Gastroesophageal sphincter (tissue), 3 donors: ENCODE measurements at regions not wholly inside any gene's neighbourhood (a gene's known extent, or its start where the extent isn't known, plus 50 kb on each side); places are given as distances from the start of the nearest gene placed in this dataset.

ENCODE experiments used
- POLR2A ChIP-seq, 2 donors: fragments of 450-650 bp; IDR thresholded peaks; one replicate each; pipeline ENCODE4 v1.6.1; 2017; ENCODE audit warnings: antibody characterized with exemption in 2 of 2, mild to moderate bottlenecking in 2 of 2, moderate library complexity in 1 of 2
- POLR2AphosphoS5 ChIP-seq: sonication (generic); formaldehyde crosslinking; IDR thresholded peaks from one replicate; pipeline ENCODE4 v1.6.1; 2017; ENCODE audit warnings: antibody characterized with exemption
- TF ChIP-seq, protein P1 (sequence below), 4 experiments: fragments of 200-600 bp in 2 of 4; fragments of 450-650 bp in 2 of 4; sonication (generic) in 1 of 4; IDR thresholded peaks; one replicate each; pipeline ENCODE4 v1.5.1; 2017 to 2019; ENCODE audit warnings: antibody characterized with exemption in 4 of 4, mild to moderate bottlenecking in 2 of 4, moderate library complexity in 2 of 4

DNA sequence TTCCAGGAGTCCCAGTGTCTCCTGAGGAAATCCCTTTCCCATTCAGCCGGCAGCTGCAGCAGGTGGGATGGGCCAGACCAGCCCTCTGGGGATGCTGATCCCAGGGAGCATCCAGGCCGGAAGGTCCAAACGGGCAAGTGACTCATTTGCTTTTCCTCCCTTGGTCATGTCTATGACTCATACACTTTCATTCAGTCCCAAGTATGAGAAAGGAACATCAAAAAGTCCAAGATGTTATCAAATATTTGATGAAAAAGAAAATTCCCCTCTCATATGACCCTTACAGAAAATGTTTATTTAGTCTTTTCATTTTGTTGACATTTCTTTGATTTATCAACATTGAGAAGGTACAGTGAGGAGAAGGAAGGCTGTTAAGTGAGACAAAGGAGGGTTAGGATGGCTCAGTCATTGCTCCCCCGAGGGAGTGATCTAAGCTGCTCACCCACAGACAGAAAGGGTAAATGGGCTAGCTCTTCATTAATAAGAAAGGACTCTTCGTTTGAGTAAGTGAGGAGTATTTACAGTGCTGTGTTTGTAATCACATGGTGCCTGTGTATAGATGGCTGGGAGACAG, 117.6 kb upstream of the ANKRD55 start:
- TF ChIP-seq, protein P1, sequence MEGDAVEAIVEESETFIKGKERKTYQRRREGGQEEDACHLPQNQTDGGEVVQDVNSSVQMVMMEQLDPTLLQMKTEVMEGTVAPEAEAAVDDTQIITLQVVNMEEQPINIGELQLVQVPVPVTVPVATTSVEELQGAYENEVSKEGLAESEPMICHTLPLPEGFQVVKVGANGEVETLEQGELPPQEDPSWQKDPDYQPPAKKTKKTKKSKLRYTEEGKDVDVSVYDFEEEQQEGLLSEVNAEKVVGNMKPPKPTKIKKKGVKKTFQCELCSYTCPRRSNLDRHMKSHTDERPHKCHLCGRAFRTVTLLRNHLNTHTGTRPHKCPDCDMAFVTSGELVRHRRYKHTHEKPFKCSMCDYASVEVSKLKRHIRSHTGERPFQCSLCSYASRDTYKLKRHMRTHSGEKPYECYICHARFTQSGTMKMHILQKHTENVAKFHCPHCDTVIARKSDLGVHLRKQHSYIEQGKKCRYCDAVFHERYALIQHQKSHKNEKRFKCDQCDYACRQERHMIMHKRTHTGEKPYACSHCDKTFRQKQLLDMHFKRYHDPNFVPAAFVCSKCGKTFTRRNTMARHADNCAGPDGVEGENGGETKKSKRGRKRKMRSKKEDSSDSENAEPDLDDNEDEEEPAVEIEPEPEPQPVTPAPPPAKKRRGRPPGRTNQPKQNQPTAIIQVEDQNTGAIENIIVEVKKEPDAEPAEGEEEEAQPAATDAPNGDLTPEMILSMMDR (IDR thresholded peaks at IDR 0.05), result no peak
- TF ChIP-seq POLR2AphosphoS5 (peak; percentile 29), POLR2A (IDR thresholded peaks at IDR 0.05) (no peak)
